Caco-2 (cell line): ENCODE measurements at regions not wholly inside any gene's neighbourhood (a gene's known extent, or its start where the extent isn't known, plus 50 kb on each side); places are given as distances from the start of the nearest gene placed in this dataset.

Experiments used
- BruUV-seq: library from RNA; stranded (reverse); fragments of 400-500 nt; replicated peaks from 2 replicates; lab custom pipeline; 2021; lab: Mats Ljungman, UMichigan
- CTCF ChIA-PET: fragments of 300-600 bp; sonication (Branson Sonifier 250); formaldehyde crosslinking; loops from one replicate; lab custom pipeline; 2022; ENCODE audit warnings: antibody characterized with exemption; lab: Charles Lee
- POLR2A ChIA-PET: fragments of 300-600 bp; sonication (Branson Sonifier 250); formaldehyde crosslinking; loops from one replicate; lab custom pipeline; 2022; ENCODE audit warnings: antibody characterized with exemption; lab: Charles Lee
- DNase-seq, 2 experiments: peaks; one replicate each; pipeline versions ENCODE4 v3.0.0 to v3.0.0-alpha.2; 2020 to 2022
- H3K27me3 ChIP-seq: replicated peaks from 2 replicates; pipeline ENCODE4 v1.6.0; 2011; ENCODE audit warnings: low read length; ENCODE audit not compliant: control insufficient read depth, insufficient read depth
- H3K36me3 ChIP-seq: 2 replicates; pipeline ENCODE4 v1.5.1; 2011; ENCODE audit warnings: low read length; ENCODE audit not compliant: control insufficient read depth, insufficient read depth
- H3K4me1 ChIP-seq: fragments of 250-450 bp; sonication (Bioruptor Pico); 2 replicates; pipeline ENCODE4 v1.5.1; 2020; ENCODE audit warnings: mild to moderate bottlenecking
- H3K4me3 ChIP-seq: 2 replicates; pipeline ENCODE4 v1.5.1; 2011; ENCODE audit warnings: low read depth, mild to moderate bottlenecking, control low read depth, low read length
- H3K9me3 ChIP-seq: fragments of 250-450 bp; sonication (Bioruptor Pico); 2 replicates; pipeline ENCODE4 v1.5.1; 2020; ENCODE audit warnings: mild to moderate bottlenecking, moderate library complexity
- H3K27ac Mint-ChIP-seq: one replicate; pipeline ENCODE4 v1.8.0; 2022; ENCODE audit warnings: mixed read lengths; ENCODE audit not compliant: unreplicated experiment
- H3K27me3 Mint-ChIP-seq: one replicate; pipeline ENCODE4 v1.8.0; 2022; ENCODE audit warnings: mixed read lengths; ENCODE audit not compliant: insufficient read depth, unreplicated experiment
- H3K36me3 Mint-ChIP-seq: one replicate; pipeline ENCODE4 v1.8.0; 2022; ENCODE audit warnings: mild to moderate bottlenecking, mixed read lengths; ENCODE audit not compliant: insufficient read depth, unreplicated experiment
- H3K4me1 Mint-ChIP-seq: one replicate; pipeline ENCODE4 v1.8.0; 2022; ENCODE audit warnings: low read depth, mixed read lengths; ENCODE audit not compliant: unreplicated experiment
- H3K4me3 Mint-ChIP-seq: one replicate; pipeline ENCODE4 v1.8.0; 2022; ENCODE audit warnings: mild to moderate bottlenecking, moderate library complexity, mixed read lengths; ENCODE audit not compliant: unreplicated experiment
- H3K9me3 Mint-ChIP-seq: one replicate; pipeline ENCODE4 v1.8.0; 2022; ENCODE audit warnings: mixed read lengths; ENCODE audit not compliant: unreplicated experiment
- CTCF ChIP-seq, 2 experiments: fragments of 200-600 bp in 1 of 2; IDR thresholded peaks; 1 replicate in 1 of 2; 2 replicates in 1 of 2; pipeline versions ENCODE4 v1.5.1 to v1.8.0; 2011 to 2022; ENCODE audit warnings: antibody characterized with exemption in 1 of 2, control low read depth in 1 of 2, inconsistent platforms in 1 of 2, low read depth in 1 of 2, low read length in 1 of 2, mild to moderate bottlenecking in 1 of 2, moderate library complexity in 1 of 2; ENCODE audit not compliant: insufficient read depth in 1 of 2, severe bottlenecking in 1 of 2, unreplicated experiment in 1 of 2
- intact Hi-C: fragments of 100-400 bp; cut with micrococcal nuclease; formaldehyde crosslinking; loops from one replicate; pipeline ENCODE4 v1.10.0; 2022; ENCODE audit not compliant: unreplicated experiment

GRCh38 chr4:114193624-114194399 is 214.4 kb upstream of the ARSJ start:
- no TSS peak for BruUV-seq
- no peaks in the 10 kb centered on the region for H3K27me3 ChIP-seq
- no peak for DNase-seq
- intact Hi-C loops = no loop called here
- no peak overlapping the region for H3K27ac Mint-ChIP-seq
- POLR2A ChIA-PET = no interaction called here
- no peaks in the 10 kb centered on the region for H3K9me3 Mint-ChIP-seq
- H3K4me1 Mint-ChIP-seq = no peaks in the 10 kb centered on the region
- no peaks in the 10 kb centered on the region for H3K9me3 ChIP-seq
- TF ChIP-seq CTCF (IDR thresholded peaks at IDR 0.05; ENCODE audit: insufficient read depth in 1 of 2, low read depth in 1 of 2, low read length in 1 of 2, severe bottlenecking in 1 of 2, unreplicated experiment in 1 of 2) = no peak
- H3K4me1 ChIP-seq = no peaks in the 10 kb centered on the region
- CTCF ChIA-PET = no interaction called here
- H3K4me3 Mint-ChIP-seq = no peak overlapping the region
- no peaks in the 10 kb centered on the region for H3K27me3 Mint-ChIP-seq
- H3K36me3 Mint-ChIP-seq = peaks cover 4% of the 10 kb centered on the region
- no peak overlapping the region for H3K4me3 ChIP-seq
- H3K36me3 ChIP-seq = no peaks in the 10 kb centered on the region

GRCh38 chr4:114196606-114197005 is 217.2 kb upstream of the ARSJ start:
- intact Hi-C loops = no loop called here
- Mint-ChIP-seq H3K36me3 (peaks cover 4% of the 10 kb centered on the region), H3K27me3 (no peaks in the 10 kb centered on the region), H3K4me3 (no peak overlapping the region), H3K4me1 (no peaks in the 10 kb centered on the region), H3K27ac (no peak overlapping the region), H3K9me3 (no peaks in the 10 kb centered on the region)
- BruUV-seq = no TSS peak
- no peak for DNase-seq
- H3K27me3 ChIP-seq = no peaks in the 10 kb centered on the region
- no peak for TF ChIP-seq CTCF (IDR thresholded peaks at IDR 0.05; ENCODE audit: insufficient read depth in 1 of 2, low read depth in 1 of 2, low read length in 1 of 2, severe bottlenecking in 1 of 2, unreplicated experiment in 1 of 2)
- no peaks in the 10 kb centered on the region for H3K4me1 ChIP-seq
- POLR2A ChIA-PET = no interaction called here
- no peaks in the 10 kb centered on the region for H3K9me3 ChIP-seq
- CTCF ChIA-PET = no interaction called here
- H3K36me3 ChIP-seq = no peaks in the 10 kb centered on the region
- H3K4me3 ChIP-seq = no peak overlapping the region

GRCh38 chr4:114200026-114200425 is 220.6 kb upstream of the ARSJ start:
- Histone ChIP-seq H3K4me1 (no peaks in the 10 kb centered on the region), H3K9me3 (no peaks in the 10 kb centered on the region), H3K4me3 (no peak overlapping the region), H3K27me3 (no peaks in the 10 kb centered on the region), H3K36me3 (no peaks in the 10 kb centered on the region)
- POLR2A ChIA-PET = no interaction called here
- Mint-ChIP-seq H3K27ac (no peak overlapping the region), H3K36me3 (no peaks in the 10 kb centered on the region), H3K27me3 (no peaks in the 10 kb centered on the region), H3K4me1 (no peaks in the 10 kb centered on the region), H3K4me3 (no peak overlapping the region), H3K9me3 (no peaks in the 10 kb centered on the region)
- intact Hi-C loops = no loop called here
- no peak for TF ChIP-seq CTCF (IDR thresholded peaks at IDR 0.05; ENCODE audit: insufficient read depth in 1 of 2, low read depth in 1 of 2, low read length in 1 of 2, severe bottlenecking in 1 of 2, unreplicated experiment in 1 of 2)
- CTCF ChIA-PET = no interaction called here
- DNase-seq = no peak
- no TSS peak for BruUV-seq
